Liver (tissue), 8 donors: ENCODE measurements at regions not wholly inside any gene's neighbourhood (a gene's known extent, or its start where the extent isn't known, plus 50 kb on each side); places are given as distances from the start of the nearest gene placed in this dataset.
A peak's percentile ranks its signal among the peaks of the same experiment; 100 is the strongest.

ENCODE experiments used
- DNase-seq: peaks from one replicate; pipeline ENCODE4 v3.0.0-alpha.2; 2017; ENCODE audit warnings: low spot score
- H3K27ac ChIP-seq, 2 donors: one replicate each; pipeline ENCODE4 v1.7.0; 2013; ENCODE audit warnings: inconsistent platforms in 2 of 2, low read length in 2 of 2, control low read depth in 1 of 2, low read depth in 1 of 2, mild to moderate bottlenecking in 1 of 2
- H3K27me3 ChIP-seq, 4 donors: one replicate each; pipeline versions ENCODE4 v1.6.1 to v1.7.0; 2013; ENCODE audit warnings: low read length in 3 of 4, inconsistent platforms in 1 of 4, mild to moderate bottlenecking in 1 of 4, moderate library complexity in 1 of 4; ENCODE audit not compliant: control insufficient read depth in 4 of 4, insufficient read depth in 4 of 4
- H3K36me3 ChIP-seq, 4 donors: one replicate each; pipeline versions ENCODE4 v1.6.1 to v1.7.0; 2013; ENCODE audit warnings: low read length in 3 of 4, mild to moderate bottlenecking in 3 of 4, low read depth in 1 of 4, moderate library complexity in 1 of 4; ENCODE audit not compliant: control insufficient read depth in 4 of 4, insufficient read depth in 3 of 4
- H3K4me1 ChIP-seq, 4 donors: one replicate each; pipeline versions ENCODE4 v1.6.1 to v1.7.0; 2013; ENCODE audit warnings: low read length in 3 of 4, mild to moderate bottlenecking in 3 of 4, moderate library complexity in 1 of 4; ENCODE audit not compliant: control insufficient read depth in 4 of 4, insufficient read depth in 4 of 4
- H3K4me3 ChIP-seq, 3 donors: one replicate each; pipeline versions ENCODE4 v1.6.1 to v1.7.0; 2013; ENCODE audit warnings: low read length in 3 of 3, control low read depth in 1 of 3, low read depth in 1 of 3, mild to moderate bottlenecking in 1 of 3
- H3K9ac ChIP-seq, 2 donors: one replicate each; pipeline ENCODE4 v1.7.0; 2013; ENCODE audit warnings: low read length in 2 of 2, mild to moderate bottlenecking in 2 of 2, moderate library complexity in 2 of 2, control low read depth in 1 of 2, low read depth in 1 of 2
- H3K9me3 ChIP-seq, 4 donors: one replicate each; pipeline versions ENCODE4 v1.6.1 to v1.7.0; 2013; ENCODE audit warnings: low read length in 3 of 4; ENCODE audit not compliant: control insufficient read depth in 4 of 4
- EGR1 ChIP-seq, 2 donors: IDR thresholded peaks; 2 replicates each; pipeline ENCODE4 v1.6.1; 2016 to 2018; ENCODE audit warnings: antibody characterized with exemption in 2 of 2, low read depth in 2 of 2
- FOXA1 ChIP-seq: IDR thresholded peaks from 2 replicates; pipeline ENCODE4 v1.6.1; 2016; ENCODE audit warnings: antibody characterized with exemption
- FOXA2 ChIP-seq: IDR thresholded peaks from 2 replicates; pipeline ENCODE4 v1.6.1; 2016; ENCODE audit warnings: antibody characterized with exemption
- GABPA ChIP-seq, 2 donors: IDR thresholded peaks in 1 of 2; conservative IDR thresholded peaks in 1 of 2; 2 replicates each; pipeline ENCODE4 v1.6.1; 2016; ENCODE audit warnings: antibody characterized with exemption in 2 of 2, mild to moderate bottlenecking in 1 of 2, moderate library complexity in 1 of 2
- HNF4A ChIP-seq, 2 donors: conservative IDR thresholded peaks; 2 replicates each; pipeline ENCODE4 v1.6.1; 2016; ENCODE audit warnings: antibody characterized with exemption in 2 of 2, mild to moderate bottlenecking in 2 of 2
- HNF4G ChIP-seq: IDR thresholded peaks from 2 replicates; pipeline ENCODE4 v1.6.1; 2016; ENCODE audit warnings: antibody characterized with exemption
- JUND ChIP-seq, 2 donors: IDR thresholded peaks; 2 replicates each; pipeline ENCODE4 v1.6.1; 2016; ENCODE audit warnings: antibody characterized with exemption in 2 of 2
- NR2F2 ChIP-seq: IDR thresholded peaks from 2 replicates; pipeline ENCODE4 v1.6.1; 2016; ENCODE audit warnings: antibody characterized with exemption
- RAD21 ChIP-seq, 2 donors: IDR thresholded peaks; 2 replicates each; pipeline ENCODE4 v1.6.1; 2016; ENCODE audit warnings: antibody characterized with exemption in 2 of 2, mild to moderate bottlenecking in 2 of 2
- REST ChIP-seq: IDR thresholded peaks from 2 replicates; pipeline ENCODE4 v1.6.1; 2016; ENCODE audit warnings: antibody characterized with exemption, mild to moderate bottlenecking
- RXRA ChIP-seq, 2 donors: IDR thresholded peaks; 2 replicates each; pipeline ENCODE4 v1.6.1; 2017 to 2018; ENCODE audit warnings: antibody characterized with exemption in 2 of 2, mild to moderate bottlenecking in 1 of 2
- SP1 ChIP-seq: IDR thresholded peaks from 2 replicates; pipeline ENCODE4 v1.6.1; 2018; ENCODE audit warnings: antibody characterized with exemption, mild to moderate bottlenecking
- TAF1 ChIP-seq: conservative IDR thresholded peaks from 2 replicates; pipeline ENCODE4 v1.6.1; 2016; ENCODE audit warnings: antibody characterized with exemption, mild to moderate bottlenecking
- YY1 ChIP-seq: IDR thresholded peaks from 2 replicates; pipeline ENCODE4 v1.6.1; 2016; ENCODE audit warnings: antibody characterized with exemption, mild to moderate bottlenecking
- ZBTB33 ChIP-seq: IDR thresholded peaks from 2 replicates; pipeline ENCODE4 v1.6.1; 2016; ENCODE audit warnings: antibody characterized with exemption
- WGBS: extraction: QIAGEN DNeasy Blood & Tissue Kit; methylation state at CpG from one replicate; pipeline ENCODE4 v1.1.7; 2013; 5-methylcytosine and 5-hydroxymethylcytosine counted together
- TF ChIP-seq, protein P1 (sequence below): fragments of 150-350 bp; IDR thresholded peaks from 2 replicates; pipeline ENCODE4 v1.5.1; 2017; ENCODE audit warnings: improper control_type of control experiment, low read depth, low read length; ENCODE audit not compliant: missing input control
- TF ChIP-seq, protein P2 (sequence below): IDR thresholded peaks from 2 replicates; pipeline ENCODE4 v1.6.1; 2016; ENCODE audit warnings: antibody characterized with exemption
- TF ChIP-seq, protein P3 (sequence below): IDR thresholded peaks from 2 replicates; pipeline ENCODE4 v1.6.1; 2016; ENCODE audit warnings: antibody characterized with exemption
- donor health status: healthy.
- donor health status: healthy.
- donor health status: healthy.
- donor health status: healthy.
- donor health status: healthy.

- 43% methylated on average over 20 of the region's 20 CpGs for WGBS
- Histone ChIP-seq H3K9ac (peak overlapping the region; percentile 20 to 77), H3K4me3 (no peak overlapping the region), H3K36me3 (no peaks in the 10 kb centered on the region), H3K27ac (peak overlapping the region; percentile 97 to 99), H3K9me3 (no peaks in the 10 kb centered on the region), H3K27me3 (no peaks in the 10 kb centered on the region), H3K4me1 (peaks cover 13 to 35% (median 20%) of the 10 kb centered on the region in 4 donors)
- peak; percentile 58 for DNase-seq
- peak; percentile 84 for TF ChIP-seq FOXA2
- TF ChIP-seq HNF4G = peak; percentile 92
- peak; percentile 64 for TF ChIP-seq REST
- peak; percentile 74 to 84 for TF ChIP-seq RAD21 (IDR thresholded peaks at IDR 0.05)
- TF ChIP-seq, protein P1, sequence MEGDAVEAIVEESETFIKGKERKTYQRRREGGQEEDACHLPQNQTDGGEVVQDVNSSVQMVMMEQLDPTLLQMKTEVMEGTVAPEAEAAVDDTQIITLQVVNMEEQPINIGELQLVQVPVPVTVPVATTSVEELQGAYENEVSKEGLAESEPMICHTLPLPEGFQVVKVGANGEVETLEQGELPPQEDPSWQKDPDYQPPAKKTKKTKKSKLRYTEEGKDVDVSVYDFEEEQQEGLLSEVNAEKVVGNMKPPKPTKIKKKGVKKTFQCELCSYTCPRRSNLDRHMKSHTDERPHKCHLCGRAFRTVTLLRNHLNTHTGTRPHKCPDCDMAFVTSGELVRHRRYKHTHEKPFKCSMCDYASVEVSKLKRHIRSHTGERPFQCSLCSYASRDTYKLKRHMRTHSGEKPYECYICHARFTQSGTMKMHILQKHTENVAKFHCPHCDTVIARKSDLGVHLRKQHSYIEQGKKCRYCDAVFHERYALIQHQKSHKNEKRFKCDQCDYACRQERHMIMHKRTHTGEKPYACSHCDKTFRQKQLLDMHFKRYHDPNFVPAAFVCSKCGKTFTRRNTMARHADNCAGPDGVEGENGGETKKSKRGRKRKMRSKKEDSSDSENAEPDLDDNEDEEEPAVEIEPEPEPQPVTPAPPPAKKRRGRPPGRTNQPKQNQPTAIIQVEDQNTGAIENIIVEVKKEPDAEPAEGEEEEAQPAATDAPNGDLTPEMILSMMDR = no peak
- TF ChIP-seq RXRA (IDR thresholded peaks at IDR 0.05) = peak; percentile 98 to 99
- peak; percentile 97 to 98 for TF ChIP-seq HNF4A (conservative IDR thresholded peaks at IDR 0.05)
- peak; percentile 80 for TF ChIP-seq NR2F2
- TF ChIP-seq ZBTB33 = peak; percentile 86
- TF ChIP-seq, protein P2, sequence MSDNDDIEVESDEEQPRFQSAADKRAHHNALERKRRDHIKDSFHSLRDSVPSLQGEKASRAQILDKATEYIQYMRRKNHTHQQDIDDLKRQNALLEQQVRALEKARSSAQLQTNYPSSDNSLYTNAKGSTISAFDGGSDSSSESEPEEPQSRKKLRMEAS = peak; percentile 99
- peak; percentile 99 for TF ChIP-seq SP1
- TF ChIP-seq YY1 = peak; percentile 92
- peak in 1 of 2 donors; percentile 53 for TF ChIP-seq GABPA (IDR thresholded peaks at IDR 0.05 in 1 of 2, conservative IDR thresholded peaks at IDR 0.05 in 1 of 2)
- TF ChIP-seq TAF1 = peak; percentile 15
- peak; percentile 89 to 90 for TF ChIP-seq JUND (IDR thresholded peaks at IDR 0.05)
- TF ChIP-seq EGR1 (IDR thresholded peaks at IDR 0.05; ENCODE audit: low read depth in 2 of 2) = peak; percentile 82 to 97
- TF ChIP-seq, protein P3, sequence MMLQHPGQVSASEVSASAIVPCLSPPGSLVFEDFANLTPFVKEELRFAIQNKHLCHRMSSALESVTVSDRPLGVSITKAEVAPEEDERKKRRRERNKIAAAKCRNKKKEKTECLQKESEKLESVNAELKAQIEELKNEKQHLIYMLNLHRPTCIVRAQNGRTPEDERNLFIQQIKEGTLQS = peak; percentile 91
- peak; percentile 76 for TF ChIP-seq FOXA1
These were observed 254.0 kb downstream of the TOMM20 start for GRCh38 chr1:234874291-234875288.
